HEK293 (cell line): ENCODE measurements at regions not wholly inside any gene's neighbourhood (a gene's known extent, or its start where the extent isn't known, plus 50 kb on each side); places are given as distances from the start of the nearest gene placed in this dataset.

Source experiments
- CTCF ChIA-PET: fragments of 350-600 bp; formaldehyde crosslinking; extraction: SDS; loops from one replicate; lab custom pipeline; 2021; ENCODE audit warnings: antibody characterized with exemption; lab: Yijun Ruan, JAX
- POLR2A ChIA-PET: fragments of 300-600 bp; formaldehyde crosslinking; extraction: SDS; loops from one replicate; lab custom pipeline; 2020; ENCODE audit warnings: antibody characterized with exemption, inconsistent platforms; lab: Yijun Ruan, JAX
- H3K27ac ChIP-seq: fragments of 200-500 bp; sonication (Bioruptor generic); 2 replicates; pipeline ENCODE4 v1.5.1; 2014; ENCODE audit warnings: low read depth, low read length, control low read depth, inconsistent platforms; ENCODE audit errors: extremely low read depth
- H3K36me3 ChIP-seq, 2 experiments: fragments of 200-500 bp in 1 of 2; sonication (Bioruptor generic) in 1 of 2; 1 replicate in 1 of 2; 2 replicates in 1 of 2; pipeline ENCODE4 v1.5.1; 2014 to 2017; ENCODE audit warnings: inconsistent platforms in 2 of 2, low read length in 2 of 2; ENCODE audit not compliant: control insufficient read depth in 2 of 2, insufficient read depth in 1 of 2
- H3K4me1 ChIP-seq: fragments of 200-500 bp; sonication (Bioruptor generic); 2 replicates; pipeline ENCODE4 v1.5.1; 2014; ENCODE audit warnings: mild to moderate bottlenecking, low read length, inconsistent platforms; ENCODE audit not compliant: control insufficient read depth, insufficient read depth
- H3K4me3 ChIP-seq: 2 replicates; pipeline ENCODE4 v1.5.1; 2011; ENCODE audit warnings: low read depth, mild to moderate bottlenecking, control low read depth, low read length, moderate library complexity
- H3K9me3 ChIP-seq: fragments of 200-500 bp; sonication (Bioruptor generic); 2 replicates; pipeline ENCODE4 v1.5.1; 2014; ENCODE audit warnings: low read depth, low read length, inconsistent platforms; ENCODE audit not compliant: control insufficient read depth, insufficient read depth
- EGR2 ChIP-seq: fragments of 450-650 bp; formaldehyde crosslinking; IDR thresholded peaks from 2 replicates; pipeline ENCODE4 v1.5.1; 2016; ENCODE audit warnings: low read depth, missing biosample characterization, missing genetic modification characterization
- KLF7 ChIP-seq: fragments of 450-650 bp; formaldehyde crosslinking; IDR thresholded peaks from 2 replicates; pipeline ENCODE4 v1.5.1; 2016; ENCODE audit warnings: missing biosample characterization, missing genetic modification characterization, borderline replicate concordance
- KLF9 ChIP-seq: fragments of 450-650 bp; formaldehyde crosslinking; IDR thresholded peaks from 2 replicates; pipeline ENCODE4 v1.5.1; 2016; ENCODE audit warnings: missing biosample characterization, missing genetic modification characterization, low read depth
- PRDM1 ChIP-seq: fragments of 450-650 bp; formaldehyde crosslinking; IDR thresholded peaks from 2 replicates; pipeline ENCODE4; 2016; ENCODE audit warnings: missing biosample characterization, missing genetic modification characterization
- SALL2 ChIP-seq: fragments of 450-650 bp; formaldehyde crosslinking; IDR thresholded peaks from 2 replicates; pipeline ENCODE4 v1.5.0; 2017; ENCODE audit warnings: missing biosample characterization, mild to moderate bottlenecking, missing genetic modification characterization, borderline replicate concordance
- TRIM28 ChIP-seq: IDR thresholded peaks from 2 replicates; pipeline ENCODE4 v1.6.1; 2011; ENCODE audit warnings: low read length, control low read depth, borderline replicate concordance
- ZBTB1 ChIP-seq: fragments of 450-650 bp; formaldehyde crosslinking; IDR thresholded peaks from 2 replicates; pipeline ENCODE4 v1.5.1; 2016; ENCODE audit warnings: missing biosample characterization, missing genetic modification characterization
- ZBTB17 ChIP-seq: fragments of 450-650 bp; formaldehyde crosslinking; IDR thresholded peaks from 2 replicates; pipeline ENCODE4 v1.5.1; 2016; ENCODE audit warnings: missing biosample characterization, missing genetic modification characterization
- ZFHX2 ChIP-seq: fragments of 450-650 bp; formaldehyde crosslinking; conservative IDR thresholded peaks from 2 replicates; pipeline ENCODE4 v1.5.1; 2016; ENCODE audit warnings: missing biosample characterization, missing genetic modification characterization
- ZFP37 ChIP-seq: fragments of 450-650 bp; formaldehyde crosslinking; IDR thresholded peaks from 2 replicates; pipeline ENCODE4 v1.5.1; 2016; ENCODE audit warnings: missing biosample characterization, missing genetic modification characterization
- ZNF10 ChIP-seq: fragments of 450-650 bp; formaldehyde crosslinking; IDR thresholded peaks from 2 replicates; pipeline ENCODE4 v1.5.1; 2017; ENCODE audit warnings: missing biosample characterization, missing genetic modification characterization
- ZNF114 ChIP-seq: fragments of 450-650 bp; formaldehyde crosslinking; IDR thresholded peaks from 2 replicates; pipeline ENCODE4 v1.5.0; 2017; ENCODE audit warnings: missing biosample characterization, missing genetic modification characterization
- ZNF302 ChIP-seq: fragments of 450-650 bp; formaldehyde crosslinking; IDR thresholded peaks from 2 replicates; pipeline ENCODE4 v1.5.1; 2016; ENCODE audit warnings: missing biosample characterization, missing genetic modification characterization, low read depth
- ZNF366 ChIP-seq: fragments of 450-650 bp; formaldehyde crosslinking; conservative IDR thresholded peaks from 2 replicates; pipeline ENCODE4 v1.5.1; 2016; ENCODE audit warnings: missing biosample characterization, missing genetic modification characterization
- ZNF404 ChIP-seq: fragments of 450-650 bp; formaldehyde crosslinking; IDR thresholded peaks from 2 replicates; pipeline ENCODE4 v1.5.1; 2017; ENCODE audit warnings: missing biosample characterization, missing genetic modification characterization
- ZNF596 ChIP-seq: fragments of 450-650 bp; IDR thresholded peaks from 2 replicates; pipeline ENCODE4 v1.5.0; 2018; ENCODE audit warnings: missing biosample characterization, mild to moderate bottlenecking, missing genetic modification characterization, moderate library complexity
- ZSCAN23 ChIP-seq: fragments of 450-650 bp; formaldehyde crosslinking; IDR thresholded peaks from 2 replicates; pipeline ENCODE4 v1.5.1; 2016; ENCODE audit warnings: missing biosample characterization, missing genetic modification characterization
- TF ChIP-seq, protein P1 (sequence below): fragments of 450-650 bp; formaldehyde crosslinking; IDR thresholded peaks from 2 replicates; pipeline ENCODE4 v1.5.1; 2016; ENCODE audit warnings: missing biosample characterization, missing genetic modification characterization
- TF ChIP-seq, protein P2 (sequence below): fragments of 450-650 bp; formaldehyde crosslinking; IDR thresholded peaks from 2 replicates; pipeline ENCODE4 v1.5.1; 2016; ENCODE audit warnings: missing biosample characterization, missing genetic modification characterization, low read depth

DNA sequence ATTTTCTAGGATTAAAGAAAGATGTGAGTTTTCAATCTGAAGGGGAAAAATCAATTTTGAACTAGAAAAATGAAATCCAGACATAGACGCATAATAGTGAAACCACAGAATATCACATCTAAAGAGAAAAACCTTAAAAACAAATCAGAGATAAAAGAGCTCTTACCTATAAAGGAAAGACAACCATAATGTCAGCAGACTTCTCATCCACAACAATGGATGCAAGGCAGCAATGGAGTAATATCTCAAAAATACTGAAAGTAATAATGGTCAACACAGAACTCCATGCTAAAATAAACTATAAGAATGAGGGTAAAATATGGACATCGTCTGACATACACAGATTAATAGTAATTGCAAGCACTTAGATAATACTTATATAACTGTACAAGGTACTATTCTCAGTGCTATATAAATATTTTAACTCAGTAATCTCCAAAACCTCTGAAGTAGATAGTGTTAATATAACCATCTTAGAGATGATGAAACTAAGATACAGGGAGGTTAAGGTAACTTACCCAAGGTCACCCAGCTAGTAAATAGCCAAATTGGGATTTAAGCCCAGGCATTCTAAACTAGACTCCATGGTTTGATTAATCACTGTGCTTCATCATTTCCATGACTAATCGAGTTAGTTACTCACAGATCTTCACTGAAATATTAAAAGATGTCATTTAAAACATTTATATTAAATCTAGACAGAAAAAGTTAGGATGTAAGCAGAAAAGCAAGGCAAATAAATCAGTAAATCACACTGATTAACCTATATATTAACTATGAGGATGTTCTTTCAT lies 89.4 kb upstream of the SPTBN1 start (continued):
- TF ChIP-seq ZNF114 (tag by site-specific recombination) (no peak), KLF9 (tag by site-specific recombination) (no peak), KLF7 (tag by site-specific recombination) (no peak), SALL2 (tag by site-specific recombination) (no peak), TRIM28 (peak; percentile 14; the same call in 1 of the 2 replicates)
- TF ChIP-seq, protein P1, sequence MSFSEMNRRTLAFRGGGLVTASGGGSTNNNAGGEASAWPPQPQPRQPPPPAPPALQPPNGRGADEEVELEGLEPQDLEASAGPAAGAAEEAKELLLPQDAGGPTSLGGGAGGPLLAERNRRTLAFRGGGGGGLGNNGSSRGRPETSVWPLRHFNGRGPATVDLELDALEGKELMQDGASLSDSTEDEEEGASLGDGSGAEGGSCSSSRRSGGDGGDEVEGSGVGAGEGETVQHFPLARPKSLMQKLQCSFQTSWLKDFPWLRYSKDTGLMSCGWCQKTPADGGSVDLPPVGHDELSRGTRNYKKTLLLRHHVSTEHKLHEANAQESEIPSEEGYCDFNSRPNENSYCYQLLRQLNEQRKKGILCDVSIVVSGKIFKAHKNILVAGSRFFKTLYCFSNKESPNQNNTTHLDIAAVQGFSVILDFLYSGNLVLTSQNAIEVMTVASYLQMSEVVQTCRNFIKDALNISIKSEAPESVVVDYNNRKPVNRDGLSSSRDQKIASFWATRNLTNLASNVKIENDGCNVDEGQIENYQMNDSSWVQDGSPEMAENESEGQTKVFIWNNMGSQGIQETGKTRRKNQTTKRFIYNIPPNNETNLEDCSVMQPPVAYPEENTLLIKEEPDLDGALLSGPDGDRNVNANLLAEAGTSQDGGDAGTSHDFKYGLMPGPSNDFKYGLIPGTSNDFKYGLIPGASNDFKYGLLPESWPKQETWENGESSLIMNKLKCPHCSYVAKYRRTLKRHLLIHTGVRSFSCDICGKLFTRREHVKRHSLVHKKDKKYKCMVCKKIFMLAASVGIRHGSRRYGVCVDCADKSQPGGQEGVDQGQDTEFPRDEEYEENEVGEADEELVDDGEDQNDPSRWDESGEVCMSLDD (tag by site-specific recombination), result no peak

DNA sequence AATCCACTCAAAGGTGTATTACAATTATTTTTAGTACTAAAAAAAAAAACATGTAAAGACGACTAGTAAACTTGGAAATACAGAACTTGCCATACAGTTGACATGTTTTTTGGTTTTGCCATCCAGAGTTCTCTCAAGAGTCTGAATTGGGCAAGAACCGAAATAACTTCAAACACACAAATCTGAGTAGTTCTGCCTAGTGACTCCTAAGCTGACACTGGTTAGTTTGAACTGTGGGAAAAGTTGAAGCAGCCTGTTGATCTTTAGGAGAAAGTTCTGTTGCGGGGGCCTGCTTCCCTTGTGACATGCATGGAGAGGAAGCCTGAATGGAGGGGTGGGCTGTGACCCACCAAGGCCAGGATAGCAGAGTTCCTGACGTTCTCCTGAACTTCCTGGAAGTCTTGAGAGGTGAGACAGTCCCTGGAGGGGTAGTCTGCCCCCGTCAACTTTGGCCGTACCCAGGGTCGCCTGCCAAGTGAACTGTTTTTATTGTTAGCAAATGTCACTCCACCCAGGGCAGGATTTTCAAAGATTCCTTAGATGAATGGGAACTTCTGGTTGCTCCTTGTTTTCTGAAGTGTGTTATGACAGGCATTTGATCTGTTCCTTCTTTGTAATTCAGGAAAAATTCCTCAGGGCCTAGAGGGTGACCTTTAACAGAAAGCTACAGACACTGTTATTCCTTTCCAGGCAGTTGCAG lies 85.6 kb upstream of the SPTBN1 start:
- ChIA-PET CTCF (interaction anchor here (0.6 to 1.0 kb wide), 2 partner anchors 9 to 141 kb away, joined by 3 read pairs; no protein-coding TSS in a partner anchor), POLR2A (no interaction called here)
- no peak for TF ChIP-seq ZSCAN23
- no peak for TF ChIP-seq ZBTB17 (tag by site-specific recombination)
- TF ChIP-seq PRDM1 (tag by site-specific recombination), result no peak
- TF ChIP-seq ZNF366 (tag by site-specific recombination), result no peak
- no peak for TF ChIP-seq ZFP37 (tag by site-specific recombination)
- no peak for TF ChIP-seq ZNF596
- Histone ChIP-seq H3K4me3 (no peak overlapping the region), H3K9me3 (no peaks in the 10 kb centered on the region), H3K27ac (no peak overlapping the region), H3K36me3 (no peaks in the 10 kb centered on the region), H3K4me1 (no peaks in the 10 kb centered on the region)

DNA sequence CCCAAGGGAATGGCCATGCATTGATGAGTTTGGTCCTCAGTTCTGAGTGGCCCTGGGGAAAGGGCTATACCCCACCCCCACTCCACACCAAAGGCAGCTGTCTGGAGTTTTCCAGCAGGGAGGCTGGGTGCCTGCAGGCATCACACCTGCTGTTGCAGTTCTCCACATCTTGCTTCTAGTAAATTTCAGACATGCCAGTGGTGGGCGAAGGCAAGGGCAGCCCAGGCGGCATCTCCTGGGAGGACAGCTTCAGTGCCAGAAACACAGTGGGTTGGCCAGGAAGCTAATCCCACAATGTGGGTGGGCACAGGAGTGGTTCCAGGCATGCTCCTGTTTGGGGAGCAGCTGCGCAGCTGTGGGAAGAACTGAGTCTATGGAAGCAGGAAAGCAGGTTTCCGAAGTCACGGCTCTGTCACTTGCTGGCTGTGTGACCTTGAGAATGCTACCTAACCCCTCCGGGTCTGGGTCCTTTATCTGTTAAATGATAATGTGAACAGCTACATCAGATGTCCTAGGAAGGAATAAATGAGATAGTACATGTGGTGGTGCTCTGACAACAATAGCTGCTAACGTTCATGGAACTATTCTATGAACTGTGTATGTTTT lies 84.6 kb upstream of the SPTBN1 start:
- no peak for TF ChIP-seq ZNF10 (tag by site-specific recombination)
- TF ChIP-seq ZBTB1 (tag by site-specific recombination), result no peak
- TF ChIP-seq, protein P1 (tag by site-specific recombination), result no peak
- 0 out of 2 replicates have a peak, but pooled peaks have one; percentile 9 for TF ChIP-seq EGR2 (tag by site-specific recombination)
- TF ChIP-seq ZFHX2 (tag by site-specific recombination), result peak; percentile 31
- TF ChIP-seq ZNF302 (tag by site-specific recombination), result no peak
- no peak for TF ChIP-seq ZNF404
- TF ChIP-seq, protein P2, sequence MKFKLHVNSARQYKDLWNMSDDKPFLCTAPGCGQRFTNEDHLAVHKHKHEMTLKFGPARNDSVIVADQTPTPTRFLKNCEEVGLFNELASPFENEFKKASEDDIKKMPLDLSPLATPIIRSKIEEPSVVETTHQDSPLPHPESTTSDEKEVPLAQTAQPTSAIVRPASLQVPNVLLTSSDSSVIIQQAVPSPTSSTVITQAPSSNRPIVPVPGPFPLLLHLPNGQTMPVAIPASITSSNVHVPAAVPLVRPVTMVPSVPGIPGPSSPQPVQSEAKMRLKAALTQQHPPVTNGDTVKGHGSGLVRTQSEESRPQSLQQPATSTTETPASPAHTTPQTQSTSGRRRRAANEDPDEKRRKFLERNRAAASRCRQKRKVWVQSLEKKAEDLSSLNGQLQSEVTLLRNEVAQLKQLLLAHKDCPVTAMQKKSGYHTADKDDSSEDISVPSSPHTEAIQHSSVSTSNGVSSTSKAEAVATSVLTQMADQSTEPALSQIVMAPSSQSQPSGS (tag by site-specific recombination), result no peak

More for the DNA sequence above, 84.6 kb upstream of the SPTBN1 start:
- H3K4me3 ChIP-seq, result no peak overlapping the region
- CTCF ChIA-PET, result interaction anchor here (1.0 to 1.2 kb wide), 2 partner anchors 10 to 131 kb away, joined by 3 read pairs; no protein-coding TSS in a partner anchor
- H3K36me3 ChIP-seq, result no peaks in the 10 kb centered on the region
- POLR2A ChIA-PET, result no interaction called here
- no peaks in the 10 kb centered on the region for H3K9me3 ChIP-seq
- H3K27ac ChIP-seq, result no peak overlapping the region
- H3K4me1 ChIP-seq, result no peaks in the 10 kb centered on the region
